WTC11 (cell line): ENCODE measurements at regions not wholly inside any gene's neighbourhood (a gene's known extent, or its start where the extent isn't known, plus 50 kb on each side); places are given as distances from the start of the nearest gene placed in this dataset.

Source experiments
- ATAC-seq: fragments of 200-7000 bp; cut with Tn5 transposase; 2 replicates; pipeline ENCODE4 v1.10.0; 2021; ENCODE audit warnings: mild to moderate bottlenecking, moderate library complexity
- CTCF ChIA-PET: fragments of 300-600 bp; sonication (Branson Sonifier 250); formaldehyde crosslinking; loops from one replicate; lab custom pipeline; 2021; ENCODE audit warnings: antibody characterized with exemption; lab: Charles Lee
- POLR2A ChIA-PET: fragments of 350-600 bp; sonication (Branson Sonifier 250); formaldehyde crosslinking; loops from one replicate; lab custom pipeline; 2021; ENCODE audit warnings: antibody characterized with exemption; lab: Charles Lee
- DNase-seq: peaks from one replicate; pipeline ENCODE4 v3.0.0; 2021; ENCODE audit warnings: low spot score
- H3K27ac Mint-ChIP-seq: 2 replicates; pipeline ENCODE4 v1.8.0; 2021; ENCODE audit warnings: mixed read lengths
- H3K27me3 Mint-ChIP-seq: 2 replicates; pipeline ENCODE4 v1.8.0; 2021; ENCODE audit warnings: low read depth, mild to moderate bottlenecking, moderate library complexity, mixed read lengths
- H3K36me3 Mint-ChIP-seq: 2 replicates; pipeline ENCODE4 v1.8.0; 2021; ENCODE audit warnings: mixed read lengths
- H3K4me1 Mint-ChIP-seq: 2 replicates; pipeline ENCODE4 v1.8.0; 2022; ENCODE audit warnings: mixed read lengths
- H3K4me3 Mint-ChIP-seq: 2 replicates; pipeline ENCODE4 v1.8.0; 2021; ENCODE audit warnings: mild to moderate bottlenecking, moderate library complexity, mixed read lengths
- H3K9me3 Mint-ChIP-seq: 2 replicates; pipeline ENCODE4 v1.8.0; 2021; ENCODE audit warnings: mixed read lengths
- ARID4B ChIP-seq: sonication (generic); formaldehyde crosslinking; IDR thresholded peaks from 2 replicates; pipeline ENCODE4 v1.8.0; 2023; ENCODE audit warnings: missing genetic modification reagents, mild to moderate bottlenecking, borderline replicate concordance
- E2F5 ChIP-seq: sonication (generic); formaldehyde crosslinking; IDR thresholded peaks from 2 replicates; pipeline ENCODE4 v1.8.1; 2022; ENCODE audit warnings: mild to moderate bottlenecking, moderate library complexity, missing genetic modification reagents
- MYBL2 ChIP-seq: sonication (generic); formaldehyde crosslinking; IDR thresholded peaks from 2 replicates; pipeline ENCODE4 v1.8.1; 2023; ENCODE audit warnings: mild to moderate bottlenecking, moderate library complexity, missing genetic modification reagents
- NFE2L1 ChIP-seq: sonication (generic); formaldehyde crosslinking; IDR thresholded peaks from 2 replicates; pipeline ENCODE4 v1.8.1; 2023; ENCODE audit warnings: missing genetic modification reagents
- NFYB ChIP-seq: sonication (generic); formaldehyde crosslinking; conservative IDR thresholded peaks from 2 replicates; pipeline ENCODE4 v1.8.0; 2022; ENCODE audit warnings: low read depth, missing genetic modification reagents
- NR2C2 ChIP-seq: sonication (generic); formaldehyde crosslinking; IDR thresholded peaks from 2 replicates; pipeline ENCODE4 v1.8.0; 2022; ENCODE audit warnings: mild to moderate bottlenecking, missing genetic modification reagents
- OVOL2 ChIP-seq: fragments of 250-450 bp; sonication (Bioruptor Pico); IDR thresholded peaks from 2 replicates; pipeline ENCODE4 v1.9.0; 2021; ENCODE audit warnings: mild to moderate bottlenecking, borderline replicate concordance
- PRDM15 ChIP-seq: sonication (generic); formaldehyde crosslinking; IDR thresholded peaks from 2 replicates; pipeline ENCODE4 v1.8.0; 2022; ENCODE audit warnings: missing genetic modification reagents
- PRRX2 ChIP-seq: fragments of 250-450 bp; sonication (Bioruptor Pico); IDR thresholded peaks from 2 replicates; pipeline ENCODE4 v1.8.0; 2021; ENCODE audit warnings: mild to moderate bottlenecking
- RELA ChIP-seq: sonication (generic); formaldehyde crosslinking; IDR thresholded peaks from 2 replicates; pipeline ENCODE4 v1.8.1; 2022; ENCODE audit warnings: missing genetic modification reagents, mild to moderate bottlenecking, borderline replicate concordance
- USF1 ChIP-seq: sonication (generic); formaldehyde crosslinking; IDR thresholded peaks from 2 replicates; pipeline ENCODE4 v1.8.0; 2022; ENCODE audit warnings: mild to moderate bottlenecking, missing genetic modification reagents
- ZMAT4 ChIP-seq: fragments of 250-450 bp; sonication (Bioruptor Pico); IDR thresholded peaks from 2 replicates; pipeline ENCODE4 v1.9.0; 2021; ENCODE audit warnings: mild to moderate bottlenecking
- ZNF232 ChIP-seq: sonication (generic); formaldehyde crosslinking; IDR thresholded peaks from 2 replicates; pipeline ENCODE4 v1.8.0; 2022; ENCODE audit warnings: mild to moderate bottlenecking, missing genetic modification reagents
- ZNF425 ChIP-seq: fragments of 250-450 bp; sonication (Bioruptor Pico); conservative IDR thresholded peaks from 2 replicates; pipeline ENCODE4 v1.9.0; 2021; ENCODE audit warnings: mild to moderate bottlenecking
- ZNF532 ChIP-seq: fragments of 250-450 bp; sonication (Bioruptor Pico); IDR thresholded peaks from 2 replicates; pipeline ENCODE4 v1.9.0; 2021; ENCODE audit warnings: mild to moderate bottlenecking, borderline replicate concordance

- Mint-ChIP-seq H3K4me3 (no peak overlapping the region), H3K27me3 (no peaks in the 10 kb centered on the region), H3K9me3 (no peaks in the 10 kb centered on the region), H3K36me3 (no peaks in the 10 kb centered on the region), H3K4me1 (peaks cover 17% of the 10 kb centered on the region), H3K27ac (no peak overlapping the region)
- ATAC-seq (no peak), DNase-seq (no peak)
- no peak for TF ChIP-seq USF1 (CRISPR knock-in tag)
- TF ChIP-seq NFYB (CRISPR knock-in tag) = no peak
- TF ChIP-seq ZMAT4 (CRISPR knock-in tag) = no peak
- no peak for TF ChIP-seq PRDM15 (CRISPR knock-in tag)
- no peak for TF ChIP-seq ZNF232 (CRISPR knock-in tag)
- TF ChIP-seq NFE2L1 = no peak
- no peak for TF ChIP-seq OVOL2
- CTCF ChIA-PET = no interaction called here
- POLR2A ChIA-PET = no interaction called here
Observed at GRCh38 chr5:159439002-159439401, 108.7 kb upstream of the IL12B start.

GRCh38 chr5:159440235-159440634 is 109.9 kb upstream of the IL12B start:
- Mint-ChIP-seq H3K4me1 (peaks cover 17% of the 10 kb centered on the region), H3K9me3 (no peaks in the 10 kb centered on the region), H3K4me3 (no peak overlapping the region), H3K27ac (no peak overlapping the region), H3K27me3 (no peaks in the 10 kb centered on the region), H3K36me3 (no peaks in the 10 kb centered on the region)
- peak; percentile 14; the same call in 1 of the 2 replicates for ATAC-seq
- ChIA-PET POLR2A (no interaction called here), CTCF (no interaction called here)
- DNase-seq = no peak
- TF ChIP-seq MYBL2 (no peak), PRRX2 (CRISPR knock-in tag) (no peak), E2F5 (CRISPR knock-in tag) (no peak), ZNF532 (CRISPR knock-in tag) (no peak), NR2C2 (no peak), ARID4B (CRISPR knock-in tag) (no peak), RELA (no peak), ZNF425 (CRISPR knock-in tag) (no peak)
